ENCODE measurements at regions not wholly inside any gene's neighbourhood (a gene's known extent, or its start where the extent isn't known, plus 50 kb on each side); places are given as distances from the start of the nearest gene placed in this dataset.

- ChIA-PET CTCF (ENCODE audit: unreplicated experiment) (no interaction called here), POLR2A (interaction anchor here (0.6 kb wide), 1 partner anchor 1254 kb away, joined by 3 read pairs; no protein-coding TSS in a partner anchor)
- Histone ChIP-seq H3K9me2 (ENCODE audit: insufficient read depth, low read length) (no peaks in the 10 kb centered on the region), H3K9me3 (ENCODE audit: low read length) (no peaks in the 10 kb centered on the region), H3K4me2 (ENCODE audit: low read length) (no peak overlapping the region), H2AFZ (ENCODE audit: low read length) (no peak overlapping the region), H4K20me1 (ENCODE audit: insufficient read depth, low read length) (no peaks in the 10 kb centered on the region), H3K36me3 (ENCODE audit: insufficient read depth, low read length) (no peaks in the 10 kb centered on the region), H3K4me1 (ENCODE audit: insufficient read depth, low read length, poor library complexity, severe bottlenecking) (no peaks in the 10 kb centered on the region), H3K79me2 (ENCODE audit: insufficient read depth, low read depth, low read length) (no peaks in the 10 kb centered on the region), H3K27ac (ENCODE audit: low read depth, low read length, poor library complexity, severe bottlenecking) (no peak overlapping the region), H3K4me3 (ENCODE audit: low read depth, low read length, poor library complexity, severe bottlenecking) (no peak overlapping the region)
- TF ChIP-seq CTCF (conservative IDR thresholded peaks at IDR 0.05; ENCODE audit: low read length) (peak; percentile 88), EZH2phosphoT487 (IDR thresholded peaks at IDR 0.05; ENCODE audit: borderline replicate concordance, low read depth, low read length) (no peak)
- DNase-seq (ENCODE audit: low spot score), result peak; percentile 26
- intact Hi-C loops (cut with micrococcal nuclease; ENCODE audit: unreplicated experiment), result no loop called here
- BruUV-seq (replicated peaks), result no TSS peak
Observed at GRCh38 chr20:59525500-59526241, 78.7 kb upstream of the PHACTR3 start.

GRCh38 chr20:59526242-59527225, 77.8 kb upstream of the PHACTR3 start:
- H4K20me1 ChIP-seq (ENCODE audit: insufficient read depth, low read length), result no peaks in the 10 kb centered on the region
- H3K27ac ChIP-seq (ENCODE audit: low read depth, low read length, poor library complexity, severe bottlenecking), result no peak overlapping the region
- TF ChIP-seq CTCF (conservative IDR thresholded peaks at IDR 0.05; ENCODE audit: low read length) (peak; percentile 68), EZH2phosphoT487 (IDR thresholded peaks at IDR 0.05; ENCODE audit: borderline replicate concordance, low read depth, low read length) (no peak)
- H3K4me3 ChIP-seq (ENCODE audit: low read depth, low read length, poor library complexity, severe bottlenecking), result no peak overlapping the region
- no peak overlapping the region for H3K4me2 ChIP-seq (ENCODE audit: low read length)
- intact Hi-C loops (cut with micrococcal nuclease; ENCODE audit: unreplicated experiment), result no loop called here
- POLR2A ChIA-PET, result interaction anchor here (0.6 kb wide), 1 partner anchor 1255 kb away, joined by 3 read pairs; no protein-coding TSS in a partner anchor
- H3K36me3 ChIP-seq (ENCODE audit: insufficient read depth, low read length), result no peaks in the 10 kb centered on the region
- BruUV-seq (replicated peaks), result no TSS peak
- H3K9me3 ChIP-seq (ENCODE audit: low read length), result no peaks in the 10 kb centered on the region
- no peak for DNase-seq (ENCODE audit: low spot score)
- H2AFZ ChIP-seq (ENCODE audit: low read length), result no peak overlapping the region
- no peaks in the 10 kb centered on the region for H3K79me2 ChIP-seq (ENCODE audit: insufficient read depth, low read depth, low read length)
- H3K4me1 ChIP-seq (ENCODE audit: insufficient read depth, low read length, poor library complexity, severe bottlenecking), result no peaks in the 10 kb centered on the region
- no peaks in the 10 kb centered on the region for H3K9me2 ChIP-seq (ENCODE audit: insufficient read depth, low read length)
- CTCF ChIA-PET (ENCODE audit: unreplicated experiment), result no interaction called here

Data from OCI-LY7 (cell line).